ENCODE measurements at regions not wholly inside any gene's neighbourhood (a gene's known extent, or its start where the extent isn't known, plus 50 kb on each side); places are given as distances from the start of the nearest gene placed in this dataset.

- H3K4me2 ChIP-seq (ENCODE audit: low read depth, low read length) = no peak overlapping the region
Observed at GRCh38 chr14:71591231-71591630, 341.0 kb upstream of the RGS6 start.

More at GRCh38 chr14:71591231-71591630, 341.0 kb upstream of the RGS6 start:
- DNase-seq (no peak), ATAC-seq (ENCODE audit: low read depth) (no peak)
- Histone ChIP-seq H3K27me3 (ENCODE audit: control insufficient read depth, insufficient read depth, low read length) (no peaks in the 10 kb centered on the region), H4K5ac (ENCODE audit: low read depth, low read length) (no peak overlapping the region), H3K23ac (ENCODE audit: low read depth, low read length) (peak overlapping the region; percentile 19; the same call in 1 of the 2 replicates), H3K18ac (ENCODE audit: low read depth, low read length) (no peak overlapping the region), H3K79me1 (ENCODE audit: low read depth in 1 of 2, low read length in 2 of 2) (peaks cover 30 to 72% of the 10 kb centered on the region in 2 experiments), H3K4ac (ENCODE audit: low read depth, low read length) (no peak overlapping the region), H3K9me1 (ENCODE audit: insufficient read depth, low read length) (peaks cover 17% of the 10 kb centered on the region), H3K4me1 (ENCODE audit: control insufficient read depth, insufficient read depth, low read length) (peaks cover 10% of the 10 kb centered on the region), H3K27ac (ENCODE audit: insufficient read depth, low read length) (no peak overlapping the region), H2BK120ac (ENCODE audit: low read depth, low read length) (peak overlapping the region; percentile 25; the same call in 1 of the 2 replicates), H3K14ac (replicated peaks; ENCODE audit: low read depth, low read length) (no peak overlapping the region), H2BK20ac (ENCODE audit: low read depth, low read length) (no peak overlapping the region), H3K9me3 (ENCODE audit: control insufficient read depth, insufficient read depth, low read length) (no peaks in the 10 kb centered on the region), H3K4me3 (ENCODE audit: insufficient read depth, low read depth, low read length) (no peak overlapping the region), H4K8ac (ENCODE audit: low read depth in 2 of 2, low read length in 2 of 2) (peak overlapping the region in 1 of 2 experiments; percentile 52; a peak in 1 of 4 replicates), H4K20me1 (ENCODE audit: insufficient read depth, low read length) (no peaks in the 10 kb centered on the region; the same call in 1 of the 2 replicates), H3K56ac (ENCODE audit: extremely low read depth, insufficient read depth, low read length) (no peak overlapping the region), H3K36me3 (ENCODE audit: control insufficient read depth, insufficient read depth, low read length) (peaks cover 1% of the 10 kb centered on the region; the same call in 1 of the 2 replicates), H2BK5ac (ENCODE audit: low read depth, low read length, poor library complexity, severe bottlenecking) (peak overlapping the region; percentile 52), H2AK5ac (ENCODE audit: low read depth, low read length) (no peak overlapping the region), H3K9ac (ENCODE audit: low read depth, low read length) (no peak overlapping the region), H2BK15ac (ENCODE audit: low read depth, low read length) (no peak overlapping the region), H2AK9ac (replicated peaks; ENCODE audit: low read depth, low read length, poor library complexity) (no peak overlapping the region), H4K91ac (ENCODE audit: insufficient read depth, low read depth, low read length) (no peak overlapping the region), H2AFZ (replicated peaks; ENCODE audit: low read length, poor library complexity) (no peak overlapping the region)
- TF ChIP-seq RAD21 (IDR thresholded peaks at IDR 0.05; ENCODE audit: low read length) (no peak), RFX5 (IDR thresholded peaks at IDR 0.05; ENCODE audit: low read depth, low read length) (no peak)
- ChIA-PET POLR2A (ENCODE audit: unreplicated experiment) (no interaction called here), CTCF (no interaction called here)
- in situ Hi-C loops (cut with MboI; ENCODE audit: low sequenced_read_pairs) (no loop called here), intact Hi-C loops (cut with micrococcal nuclease) (loop anchor here (5.0 kb wide), 1 partner anchor 121 kb away; no protein-coding TSS in a partner anchor), dilution Hi-C loops (cut with HindIII; ENCODE audit: low sequenced_read_pairs, unreplicated experiment) (no loop called here)
- BruUV-seq (replicated peaks) = no TSS peak
